GM19455 (cell line): ENCODE measurements at regions not wholly inside any gene's neighbourhood (a gene's known extent, or its start where the extent isn't known, plus 50 kb on each side); places are given as distances from the start of the nearest gene placed in this dataset.

ENCODE experiments used
- ATAC-seq: cut with Tn5 transposase; IDR thresholded peaks from one replicate; pipeline ENCODE4 v1.9.1; 2021; ENCODE audit not compliant: unreplicated experiment

GRCh38 chr6:2384528-2384927 is 139.1 kb upstream of the GMDS start:
- no peak for ATAC-seq

- ATAC-seq: no peak
Observed at GRCh38 chr6:2381872-2382661, 136.7 kb upstream of the GMDS start.

- ATAC-seq: peak; percentile 61
Observed at GRCh38 chr6:2378891-2379652, 133.7 kb upstream of the GMDS start.

- ATAC-seq: no peak
Observed at GRCh38 chr6:2378046-2378657, 132.7 kb upstream of the GMDS start.

- ATAC-seq: no peak
Observed at GRCh38 chr6:2376429-2377355, 131.3 kb upstream of the GMDS start.

GRCh38 chr6:2375443-2375842 is 130.0 kb upstream of the GMDS start:
- no peak for ATAC-seq

- ATAC-seq: no peak
Observed at GRCh38 chr6:2369606-2370005, 124.2 kb upstream of the GMDS start.

GRCh38 chr6:2363211-2363610 is 117.8 kb upstream of the GMDS start:
- ATAC-seq: no peak

GRCh38 chr6:2361195-2361594 is 115.8 kb upstream of the GMDS start:
- ATAC-seq: no peak

GRCh38 chr6:2360716-2361115 is 115.3 kb upstream of the GMDS start:
- no peak for ATAC-seq

- ATAC-seq: no peak
Observed at GRCh38 chr6:2360126-2360525, 114.7 kb upstream of the GMDS start.

GRCh38 chr6:2355150-2355549 is 109.7 kb upstream of the GMDS start:
- ATAC-seq: no peak

GRCh38 chr6:2354138-2354491 is 108.7 kb upstream of the GMDS start:
- no peak for ATAC-seq

GRCh38 chr6:2353412-2354137 is 108.2 kb upstream of the GMDS start:
- no peak for ATAC-seq

- no peak for ATAC-seq
Observed at GRCh38 chr6:2351807-2352431, 106.5 kb upstream of the GMDS start.

- no peak for ATAC-seq
Observed at GRCh38 chr6:2351090-2351489, 105.7 kb upstream of the GMDS start.

- ATAC-seq: no peak
Observed at GRCh38 chr6:2346078-2346477, 100.7 kb upstream of the GMDS start.

GRCh38 chr6:2344319-2344905 is 99.0 kb upstream of the GMDS start:
- ATAC-seq: no peak

GRCh38 chr6:2327591-2327990 is 82.2 kb upstream of the GMDS start:
- ATAC-seq: no peak
